ENCODE measurements at regions not wholly inside any gene's neighbourhood (a gene's known extent, or its start where the extent isn't known, plus 50 kb on each side); places are given as distances from the start of the nearest gene placed in this dataset.

GRCh38 chr13:111527614-111528229 lies 207.3 kb downstream of the TEX29 start:
- TF ChIP-seq CTCF (IDR thresholded peaks at IDR 0.05; ENCODE audit: low read length) (no peak), EZH2 (optimal IDR thresholded peaks at IDR 0.05; ENCODE audit: low read depth, low read length) (no peak), EZH2phosphoT487 (IDR thresholded peaks at IDR 0.05; ENCODE audit: low read length) (no peak)
